GM19397 (cell line): ENCODE measurements at regions not wholly inside any gene's neighbourhood (a gene's known extent, or its start where the extent isn't known, plus 50 kb on each side); places are given as distances from the start of the nearest gene placed in this dataset.

Source experiments
- ATAC-seq: cut with Tn5 transposase; IDR thresholded peaks from one replicate; pipeline ENCODE4 v1.9.1; 2021; ENCODE audit warnings: mild to moderate bottlenecking, moderate library complexity; ENCODE audit not compliant: unreplicated experiment

DNA sequence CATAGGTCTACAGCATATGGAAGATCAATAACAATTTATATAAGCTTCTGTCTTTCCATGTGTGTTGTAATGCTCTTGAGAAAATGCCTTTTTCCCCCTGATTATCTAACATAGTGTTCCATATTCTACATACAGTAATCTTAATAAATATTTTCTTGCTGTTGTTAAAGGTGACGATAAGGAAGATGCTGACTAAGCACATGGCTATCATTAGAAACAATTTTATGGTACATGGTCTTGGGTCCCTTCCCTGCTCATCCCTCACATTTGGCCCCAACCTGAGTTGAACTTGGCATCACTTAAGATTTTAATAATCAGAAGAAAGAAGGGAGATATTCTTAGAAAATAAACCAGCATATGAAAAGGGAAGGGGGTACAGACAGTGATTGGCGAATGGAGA, 382.1 kb upstream of the CDH20 start:
- no peak for ATAC-seq

DNA sequence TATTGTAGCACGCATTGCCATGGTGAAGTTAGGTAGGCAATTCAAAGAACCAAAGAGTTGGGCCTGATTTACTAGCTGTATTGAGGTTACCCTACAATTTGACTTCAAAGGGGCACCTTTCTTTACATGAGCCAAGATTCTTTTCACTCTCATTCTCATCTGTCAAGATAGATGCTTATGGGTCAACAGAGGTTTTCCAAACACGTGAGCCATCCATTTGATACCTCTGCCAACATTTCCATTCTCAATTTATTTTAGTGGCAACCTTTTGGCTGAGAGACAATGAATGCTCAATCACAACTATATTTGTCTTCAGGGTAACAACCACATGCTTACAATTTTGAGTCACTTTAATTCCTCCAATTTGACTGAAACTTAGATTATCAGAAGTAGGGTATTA, 370.6 kb upstream of the CDH20 start:
- no peak for ATAC-seq

- no peak for ATAC-seq
Observed at GRCh38 chr18:60965856-60966255, 367.4 kb upstream of the CDH20 start.

GRCh38 chr18:60966876-60967275, 366.4 kb upstream of the CDH20 start:
- no peak for ATAC-seq

- ATAC-seq = no peak
Observed at GRCh38 chr18:60975420-60975819, 357.8 kb upstream of the CDH20 start.

DNA sequence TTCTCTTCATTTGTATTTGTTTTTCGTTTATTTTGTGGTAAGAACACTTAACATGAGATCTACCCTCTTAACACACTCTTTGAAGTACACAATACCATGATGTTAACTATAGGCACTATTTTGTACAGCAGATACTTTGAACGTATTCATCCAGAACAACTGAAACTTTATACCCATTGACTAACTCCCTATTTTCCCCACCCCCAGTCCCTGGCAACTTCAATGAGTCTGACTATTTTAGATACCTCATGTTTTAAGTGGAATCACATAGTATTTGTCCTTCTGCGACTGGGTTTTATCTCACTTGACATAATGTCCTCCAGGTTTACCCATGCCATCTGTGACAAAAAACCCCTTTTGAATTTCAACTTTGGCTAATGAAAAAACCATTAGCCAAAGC, 356.3 kb upstream of the CDH20 start:
- no peak for ATAC-seq

DNA sequence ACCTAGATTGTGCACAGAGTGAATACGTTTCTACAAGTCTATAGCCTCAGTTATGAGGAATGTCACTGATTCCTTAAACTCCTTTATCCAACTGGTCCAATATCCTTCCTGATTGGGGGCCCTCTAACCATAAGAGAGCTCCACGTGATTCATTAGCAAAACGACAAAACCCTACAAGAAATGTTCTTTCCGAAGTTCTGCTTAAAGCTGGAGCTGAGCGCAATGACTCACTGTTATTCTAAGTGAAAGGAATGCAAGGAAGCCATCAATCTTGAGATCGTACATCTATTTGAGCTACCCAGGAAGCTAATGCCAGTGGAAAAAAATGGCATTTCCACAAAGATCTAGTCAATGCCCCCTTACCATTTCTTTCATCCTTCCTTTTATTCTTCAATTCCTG, 354.9 kb upstream of the CDH20 start:
- ATAC-seq = no peak

GRCh38 chr18:60980422-60981005, 352.7 kb upstream of the CDH20 start:
- no peak for ATAC-seq

- ATAC-seq = no peak
Observed at GRCh38 chr18:60981682-60982328, 351.4 kb upstream of the CDH20 start.

DNA sequence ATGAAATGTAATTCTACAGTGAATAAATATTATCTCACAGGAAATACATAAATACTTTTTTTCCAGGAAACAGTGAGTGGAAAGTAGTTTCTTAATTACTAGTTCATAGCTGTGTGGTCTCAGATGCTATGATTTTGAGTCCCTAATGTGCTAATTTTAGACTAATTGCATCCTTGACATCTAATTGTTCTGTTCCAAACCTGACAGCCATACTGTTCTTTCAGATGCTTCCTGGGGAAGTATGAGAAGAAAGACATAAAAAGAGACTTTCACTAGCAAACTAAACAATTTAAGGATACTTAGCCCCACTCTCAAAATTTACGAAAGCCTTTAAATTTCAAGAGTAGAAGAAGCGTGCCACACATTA, 350.9 kb upstream of the CDH20 start:
- no peak for ATAC-seq

DNA sequence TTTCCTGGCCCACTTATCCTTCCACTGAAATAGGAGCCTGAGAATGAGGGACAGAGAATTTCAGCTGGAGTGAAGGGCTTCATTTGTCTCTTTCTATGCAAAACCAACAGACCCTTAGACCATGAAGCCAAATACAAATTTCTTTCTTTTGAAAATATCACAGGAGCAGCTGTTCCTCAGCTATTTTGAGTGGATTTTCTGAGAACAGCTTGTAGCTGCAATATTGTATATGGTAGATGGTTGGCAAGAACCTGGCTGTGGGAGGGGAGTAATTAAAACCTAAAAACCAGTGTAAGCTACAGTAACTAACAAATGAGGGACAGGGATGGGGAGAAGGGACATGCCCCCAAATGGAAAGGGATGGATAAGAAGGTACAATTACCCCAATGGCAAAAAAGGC, 350.3 kb upstream of the CDH20 start:
- no peak for ATAC-seq

- no peak for ATAC-seq
Observed at GRCh38 chr18:60984510-60984909, 348.7 kb upstream of the CDH20 start.

DNA sequence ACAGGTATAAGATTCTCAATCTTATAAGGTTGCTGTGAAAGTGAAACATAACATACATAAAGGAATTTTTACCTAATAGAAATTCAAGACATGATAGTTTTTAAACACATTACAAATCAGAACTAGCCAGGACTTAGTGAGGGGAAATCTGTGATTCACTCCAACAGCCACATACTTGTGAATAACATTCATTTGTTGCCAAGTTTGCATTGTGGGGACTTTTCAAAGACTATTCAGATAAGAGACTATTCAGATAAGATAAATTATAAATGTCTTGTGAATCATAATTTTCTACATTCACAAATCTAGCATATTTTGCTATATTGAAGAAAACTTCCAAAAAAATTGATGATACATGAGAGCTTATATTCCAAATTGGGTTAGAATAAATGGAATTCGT, 345.3 kb upstream of the CDH20 start:
- ATAC-seq = no peak

- ATAC-seq = no peak
Observed at GRCh38 chr18:60996326-60996725, 336.9 kb upstream of the CDH20 start.

GRCh38 chr18:60996822-60997221, 336.4 kb upstream of the CDH20 start:
- ATAC-seq = no peak

- no peak for ATAC-seq
Observed at GRCh38 chr18:61001138-61001537, 332.1 kb upstream of the CDH20 start.

- no peak for ATAC-seq
Observed at GRCh38 chr18:61006687-61007224, 326.5 kb upstream of the CDH20 start.

DNA sequence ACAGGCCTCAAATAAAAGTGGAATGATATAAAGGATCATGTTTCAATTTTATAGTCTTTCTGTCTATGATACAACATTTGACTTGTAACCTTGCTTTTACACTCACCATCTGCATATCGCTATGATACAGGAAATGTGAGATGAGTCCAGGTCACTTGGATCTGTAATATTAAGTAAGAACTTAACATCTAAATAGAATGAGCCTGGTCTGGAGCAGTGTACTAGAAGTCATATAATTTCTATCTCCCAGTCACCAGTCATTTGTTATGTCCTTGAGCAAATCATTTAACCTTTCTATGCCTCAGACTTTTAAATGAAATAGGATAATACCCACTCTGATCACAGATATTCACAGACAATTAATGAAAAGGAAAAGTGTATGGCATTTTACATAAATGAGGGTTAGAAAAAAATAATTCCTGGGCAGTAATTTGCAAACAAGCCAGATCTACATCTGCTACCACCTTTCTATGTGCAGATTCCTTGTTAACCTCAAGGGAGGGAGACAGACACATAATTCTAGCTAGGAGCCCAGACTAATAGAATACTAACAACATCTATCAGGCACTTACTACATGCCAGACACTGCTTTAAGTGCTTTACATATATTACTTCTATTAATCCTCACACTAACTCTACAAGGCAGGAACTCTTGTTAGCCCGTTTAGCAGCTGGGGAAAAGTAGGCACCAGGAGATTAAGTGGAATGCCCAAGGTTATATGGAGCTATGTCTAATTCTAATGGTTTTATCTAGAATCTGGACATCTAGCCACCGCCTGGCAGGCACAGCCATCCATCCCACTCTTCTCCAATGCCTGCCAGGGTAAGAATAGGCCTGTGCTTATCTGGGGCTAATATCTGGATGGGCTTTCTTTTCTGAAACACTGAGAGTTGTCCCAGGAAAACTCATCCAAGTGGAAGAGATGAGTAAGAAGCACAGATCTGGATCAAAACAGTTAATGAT, 313.6 kb upstream of the CDH20 start:
- ATAC-seq = no peak

GRCh38 chr18:61025596-61025995, 307.6 kb upstream of the CDH20 start:
- ATAC-seq = no peak

DNA sequence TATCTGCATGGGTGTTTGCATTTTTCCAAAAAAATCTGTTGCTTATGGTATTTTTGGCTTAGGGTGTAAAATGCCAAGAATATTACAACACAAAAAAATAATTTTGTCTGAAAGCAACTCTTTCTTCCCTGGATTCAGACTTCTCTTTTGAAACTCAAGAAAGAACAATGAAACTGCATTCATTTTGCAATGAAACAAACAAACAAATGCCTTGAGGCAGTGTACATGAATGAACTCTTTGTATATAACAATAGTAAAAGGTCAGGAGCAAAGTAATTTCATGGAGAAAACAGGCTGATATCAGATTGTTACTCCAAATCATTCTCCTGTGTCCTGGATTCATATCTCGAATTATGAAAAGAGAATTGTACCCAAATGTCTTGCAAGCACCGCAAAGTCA, 301.6 kb upstream of the CDH20 start:
- no peak for ATAC-seq

GRCh38 chr18:61034580-61034979, 298.6 kb upstream of the CDH20 start:
- ATAC-seq = no peak

DNA sequence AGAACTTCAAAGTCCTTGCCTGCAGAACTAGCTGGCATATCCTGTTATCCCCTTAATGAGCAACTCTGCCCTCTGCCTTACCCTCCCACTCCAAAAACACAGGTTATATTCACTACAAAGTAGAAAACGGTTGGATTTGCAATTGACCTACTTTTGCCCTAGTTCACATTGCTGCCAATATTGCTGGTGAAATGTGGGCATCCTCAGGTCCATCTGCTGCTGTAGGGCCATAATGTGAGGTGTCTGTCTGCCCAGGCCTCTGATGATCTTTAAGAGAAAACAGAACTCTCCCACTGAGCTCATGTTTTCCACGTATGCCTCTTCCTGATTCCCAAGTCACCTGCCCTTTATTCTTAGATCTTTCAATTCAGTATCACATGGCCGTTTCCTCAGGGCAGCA, 294.0 kb upstream of the CDH20 start:
- ATAC-seq = no peak
